ENCODE measurements at regions not wholly inside any gene's neighbourhood (a gene's known extent, or its start where the extent isn't known, plus 50 kb on each side); places are given as distances from the start of the nearest gene placed in this dataset.

GRCh38 chrX:12042615-12043014, 95.7 kb upstream of the FRMPD4 start:
- TF ChIP-seq CTCF (conservative IDR thresholded peaks at IDR 0.05 in 1 of 2, IDR thresholded peaks at IDR 0.05 in 1 of 2; ENCODE audit: extremely low read depth in 1 of 2, insufficient read depth in 1 of 2, low read depth in 1 of 2, low read length in 2 of 2) = no peak
- no peak for TF ChIP-seq EZH2 (IDR thresholded peaks at IDR 0.05; ENCODE audit: borderline replicate concordance, low read length)

Measured in mammary epithelial cell (primary cell).